ENCODE measurements at regions not wholly inside any gene's neighbourhood (a gene's known extent, or its start where the extent isn't known, plus 50 kb on each side); places are given as distances from the start of the nearest gene placed in this dataset.

DNA sequence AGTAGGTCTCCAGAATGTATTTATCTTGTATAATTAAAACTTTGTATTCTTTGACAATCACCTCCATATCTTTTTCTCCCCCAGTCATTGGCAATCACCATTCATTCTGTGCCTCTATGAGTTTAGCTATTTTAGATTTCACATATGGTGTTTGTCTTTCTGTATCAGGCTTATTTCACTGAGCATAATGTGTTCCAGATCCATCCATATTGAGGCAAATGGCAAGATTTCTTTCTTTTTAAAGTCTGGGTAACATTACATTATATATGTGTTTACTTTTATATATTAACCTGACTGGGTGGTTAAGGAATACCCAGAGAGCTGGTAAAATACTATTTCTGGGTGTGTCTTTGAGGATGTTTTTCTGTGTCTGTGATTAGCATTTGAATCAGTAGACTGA, 486.6 kb downstream of the SQOR start:
- TF ChIP-seq, protein P1, sequence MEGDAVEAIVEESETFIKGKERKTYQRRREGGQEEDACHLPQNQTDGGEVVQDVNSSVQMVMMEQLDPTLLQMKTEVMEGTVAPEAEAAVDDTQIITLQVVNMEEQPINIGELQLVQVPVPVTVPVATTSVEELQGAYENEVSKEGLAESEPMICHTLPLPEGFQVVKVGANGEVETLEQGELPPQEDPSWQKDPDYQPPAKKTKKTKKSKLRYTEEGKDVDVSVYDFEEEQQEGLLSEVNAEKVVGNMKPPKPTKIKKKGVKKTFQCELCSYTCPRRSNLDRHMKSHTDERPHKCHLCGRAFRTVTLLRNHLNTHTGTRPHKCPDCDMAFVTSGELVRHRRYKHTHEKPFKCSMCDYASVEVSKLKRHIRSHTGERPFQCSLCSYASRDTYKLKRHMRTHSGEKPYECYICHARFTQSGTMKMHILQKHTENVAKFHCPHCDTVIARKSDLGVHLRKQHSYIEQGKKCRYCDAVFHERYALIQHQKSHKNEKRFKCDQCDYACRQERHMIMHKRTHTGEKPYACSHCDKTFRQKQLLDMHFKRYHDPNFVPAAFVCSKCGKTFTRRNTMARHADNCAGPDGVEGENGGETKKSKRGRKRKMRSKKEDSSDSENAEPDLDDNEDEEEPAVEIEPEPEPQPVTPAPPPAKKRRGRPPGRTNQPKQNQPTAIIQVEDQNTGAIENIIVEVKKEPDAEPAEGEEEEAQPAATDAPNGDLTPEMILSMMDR (conservative IDR thresholded peaks at IDR 0.05 in 1 of 2, IDR thresholded peaks at IDR 0.05 in 1 of 2; ENCODE audit: extremely low read depth in 1 of 2, insufficient read depth in 1 of 2, low read depth in 1 of 2, low read length in 2 of 2) = no peak
- TF ChIP-seq EZH2 (IDR thresholded peaks at IDR 0.05; ENCODE audit: borderline replicate concordance, low read length) = no peak
